IMR-90 (cell line): ENCODE measurements at regions not wholly inside any gene's neighbourhood (a gene's known extent, or its start where the extent isn't known, plus 50 kb on each side); places are given as distances from the start of the nearest gene placed in this dataset.

Experiments
- ATAC-seq: fragments of 200-7000 bp; cut with Tn5 transposase; 2 replicates; pipeline ENCODE4 v1.9.1; 2020; ENCODE audit warnings: low read depth, mild to moderate bottlenecking, moderate library complexity
- BruUV-seq: library from RNA; stranded (reverse); fragments of 400-500 nt; replicated peaks from 2 replicates; lab custom pipeline; 2021; lab: Mats Ljungman, UMichigan
- CTCF ChIA-PET: fragments of 300-600 bp; formaldehyde crosslinking; extraction: SDS; loops from one replicate; lab custom pipeline; 2021; ENCODE audit warnings: antibody characterized with exemption; lab: Yijun Ruan, JAX
- POLR2A ChIA-PET: fragments of 300-600 bp; sonication (Branson Sonifier 250); formaldehyde crosslinking; loops from one replicate; lab custom pipeline; 2022; ENCODE audit warnings: antibody characterized with exemption; ENCODE audit not compliant: unreplicated experiment; lab: Charles Lee
- DNase-seq: peaks from one replicate; pipeline ENCODE4 v3.0.0; 2013
- H2AFZ ChIP-seq: replicated peaks from 2 replicates; pipeline ENCODE3; 2013; ENCODE audit warnings: low read length, mild to moderate bottlenecking; ENCODE audit not compliant: poor library complexity
- H2AK5ac ChIP-seq: 2 replicates; pipeline ENCODE4 v1.6.1; 2013; ENCODE audit warnings: low read depth, low read length, inconsistent platforms
- H2AK9ac ChIP-seq: replicated peaks from 2 replicates; pipeline ENCODE3; 2013; ENCODE audit warnings: mild to moderate bottlenecking, low read depth, low read length, moderate library complexity; ENCODE audit not compliant: poor library complexity
- H2BK120ac ChIP-seq: 2 replicates; pipeline ENCODE4 v1.6.1; 2013; ENCODE audit warnings: low read depth, low read length, inconsistent platforms
- H2BK15ac ChIP-seq: 3 replicates; pipeline ENCODE4 v1.6.1; 2013; ENCODE audit warnings: low read depth, low read length, inconsistent platforms
- H2BK20ac ChIP-seq: 2 replicates; pipeline ENCODE4 v1.6.1; 2013; ENCODE audit warnings: low read depth, mild to moderate bottlenecking, inconsistent platforms, low read length, moderate library complexity
- H2BK5ac ChIP-seq: 2 replicates; pipeline ENCODE4 v1.6.1; 2013; ENCODE audit warnings: mild to moderate bottlenecking, low read depth, low read length, inconsistent platforms; ENCODE audit not compliant: poor library complexity, severe bottlenecking
- H3K14ac ChIP-seq: replicated peaks from 2 replicates; pipeline ENCODE4 v1.6.1; 2013; ENCODE audit warnings: low read depth, low read length, inconsistent platforms
- H3K18ac ChIP-seq: 2 replicates; pipeline ENCODE4 v1.6.1; 2013; ENCODE audit warnings: low read depth, low read length, control low read depth
- H3K23ac ChIP-seq: 2 replicates; pipeline ENCODE4 v1.6.1; 2013; ENCODE audit warnings: low read depth, low read length, inconsistent platforms
- H3K27ac ChIP-seq: 2 replicates; pipeline ENCODE4 v1.5.1; 2013; ENCODE audit warnings: mild to moderate bottlenecking, control low read depth, low read length; ENCODE audit not compliant: insufficient read depth
- H3K27me3 ChIP-seq: 2 replicates; pipeline ENCODE4 v1.6.1; 2013; ENCODE audit warnings: low read length; ENCODE audit not compliant: control insufficient read depth, insufficient read depth
- H3K36me3 ChIP-seq: 2 replicates; pipeline ENCODE4 v1.6.1; 2013; ENCODE audit warnings: low read length, mixed read lengths; ENCODE audit not compliant: control insufficient read depth, insufficient read depth
- H3K4ac ChIP-seq: 2 replicates; pipeline ENCODE4 v1.6.1; 2013; ENCODE audit warnings: low read depth, low read length, inconsistent platforms
- H3K4me1 ChIP-seq: 2 replicates; pipeline ENCODE4 v1.6.1; 2013; ENCODE audit warnings: low read length, mixed read lengths; ENCODE audit not compliant: control insufficient read depth, insufficient read depth
- H3K4me2 ChIP-seq: 2 replicates; pipeline ENCODE4 v1.6.1; 2013; ENCODE audit warnings: low read depth, mild to moderate bottlenecking, control low read depth, low read length, moderate library complexity
- H3K4me3 ChIP-seq: 2 replicates; pipeline ENCODE4 v1.5.1; 2013; ENCODE audit warnings: low read depth, mild to moderate bottlenecking, control low read depth, low read length, moderate library complexity; ENCODE audit not compliant: insufficient read depth
- H3K56ac ChIP-seq: 2 replicates; pipeline ENCODE4 v1.6.1; 2013; ENCODE audit warnings: low read length, inconsistent platforms; ENCODE audit not compliant: insufficient read depth; ENCODE audit errors: extremely low read depth
- H3K79me1 ChIP-seq, 2 experiments: 2 replicates each; pipeline ENCODE4 v1.6.1; 2013; ENCODE audit warnings: low read length in 2 of 2, inconsistent platforms in 1 of 2, low read depth in 1 of 2
- H3K9ac ChIP-seq: 2 replicates; pipeline ENCODE4 v1.6.1; 2013; ENCODE audit warnings: low read depth, low read length, control low read depth
- H3K9me1 ChIP-seq: 2 replicates; pipeline ENCODE4 v1.6.1; 2013; ENCODE audit warnings: low read length, inconsistent platforms; ENCODE audit not compliant: insufficient read depth
- H3K9me3 ChIP-seq: 2 replicates; pipeline ENCODE4 v1.6.1; 2013; ENCODE audit warnings: low read length; ENCODE audit not compliant: control insufficient read depth, insufficient read depth
- H4K20me1 ChIP-seq: 2 replicates; pipeline ENCODE4 v1.6.1; 2013; ENCODE audit warnings: low read length, inconsistent platforms; ENCODE audit not compliant: insufficient read depth
- H4K5ac ChIP-seq: 2 replicates; pipeline ENCODE4 v1.6.1; 2013; ENCODE audit warnings: mild to moderate bottlenecking, low read depth, low read length, control low read depth
- H4K8ac ChIP-seq, 2 experiments: 2 replicates each; pipeline ENCODE4 v1.6.1; 2013; ENCODE audit warnings: low read depth in 2 of 2, low read length in 2 of 2, control low read depth in 1 of 2, inconsistent platforms in 1 of 2
- H4K91ac ChIP-seq: 2 replicates; pipeline ENCODE4 v1.6.1; 2013; ENCODE audit warnings: low read depth, low read length, inconsistent platforms; ENCODE audit not compliant: insufficient read depth
- BHLHE40 ChIP-seq: fragments of 150-350 bp; IDR thresholded peaks from 2 replicates; pipeline ENCODE4 v1.6.1; 2016; ENCODE audit warnings: mild to moderate bottlenecking, low read depth, low read length
- CEBPB ChIP-seq: IDR thresholded peaks from 2 replicates; pipeline ENCODE4 v1.6.1; 2012; ENCODE audit warnings: low read depth, low read length, improper control_type of control experiment
- CHD1 ChIP-seq: IDR thresholded peaks from 2 replicates; pipeline ENCODE4 v1.6.1; 2012; ENCODE audit warnings: low read depth, low read length, improper control_type of control experiment
- FOS ChIP-seq: fragments of 150-350 bp; IDR thresholded peaks from 2 replicates; pipeline ENCODE4 v1.6.1; 2016; ENCODE audit warnings: low read depth, low read length
- MAFK ChIP-seq: IDR thresholded peaks from 2 replicates; pipeline ENCODE4 v1.6.1; 2012; ENCODE audit warnings: low read depth, low read length, improper control_type of control experiment
- MAZ ChIP-seq: IDR thresholded peaks from 2 replicates; pipeline ENCODE4 v1.6.1; 2012; ENCODE audit warnings: low read depth, mild to moderate bottlenecking, low read length, improper control_type of control experiment, moderate library complexity, borderline replicate concordance
- MXI1 ChIP-seq: IDR thresholded peaks from 2 replicates; pipeline ENCODE4 v1.6.1; 2012; ENCODE audit warnings: low read depth, mild to moderate bottlenecking, low read length, moderate library complexity, borderline replicate concordance
- NFE2L2 ChIP-seq: fragments of 150-350 bp; IDR thresholded peaks from 2 replicates; pipeline ENCODE4 v1.6.1; 2016; ENCODE audit warnings: low read depth, mild to moderate bottlenecking, low read length
- POLR2A ChIP-seq: IDR thresholded peaks from 2 replicates; pipeline ENCODE4 v1.6.1; 2012; ENCODE audit warnings: mild to moderate bottlenecking, low read depth, low read length
- RAD21 ChIP-seq: IDR thresholded peaks from 2 replicates; pipeline ENCODE4 v1.6.1; 2012; ENCODE audit warnings: low read length, improper control_type of control experiment
- RCOR1 ChIP-seq: IDR thresholded peaks from 2 replicates; pipeline ENCODE4 v1.6.1; 2012; ENCODE audit warnings: mild to moderate bottlenecking, low read length, improper control_type of control experiment; ENCODE audit not compliant: insufficient replicate concordance
- RFX5 ChIP-seq: IDR thresholded peaks from 2 replicates; pipeline ENCODE4 v1.8.0; 2012; ENCODE audit warnings: low read depth, mild to moderate bottlenecking, low read length, moderate library complexity
- dilution Hi-C: fragments of 300-500 bp; cut with HindIII; formaldehyde crosslinking; loops from one replicate; pipeline ENCODE4 v1.14.3; 2018; ENCODE audit warnings: low sequenced_read_pairs; ENCODE audit not compliant: unreplicated experiment
- in situ Hi-C: fragments of 300-500 bp; cut with MboI; formaldehyde crosslinking; loops from 3 replicates; pipeline ENCODE4 v1.14.3; 2019; ENCODE audit warnings: low sequenced_read_pairs, inconsistent platforms, mixed read lengths
- intact Hi-C: fragments of 100-400 bp; cut with micrococcal nuclease; formaldehyde crosslinking; loops from 2 replicates; pipeline ENCODE4 v1.10.0; 2022
- TF ChIP-seq, protein P1 (sequence below): fragments of 150-350 bp; IDR thresholded peaks from 2 replicates; pipeline ENCODE4 v1.6.1; 2016; ENCODE audit warnings: low read depth, mild to moderate bottlenecking, low read length, moderate library complexity, borderline replicate concordance
- TF ChIP-seq, protein P2 (sequence below): fragments of 150-350 bp; IDR thresholded peaks from 2 replicates; pipeline ENCODE4 v1.6.1; 2017; ENCODE audit warnings: mild to moderate bottlenecking, antibody characterized with exemption, low read length, low read depth
- TF ChIP-seq, protein P3 (sequence below): conservative IDR thresholded peaks from 2 replicates; pipeline ENCODE4 v1.5.1; 2012; ENCODE audit warnings: mild to moderate bottlenecking, low read depth, low read length, improper control_type of control experiment

DNA sequence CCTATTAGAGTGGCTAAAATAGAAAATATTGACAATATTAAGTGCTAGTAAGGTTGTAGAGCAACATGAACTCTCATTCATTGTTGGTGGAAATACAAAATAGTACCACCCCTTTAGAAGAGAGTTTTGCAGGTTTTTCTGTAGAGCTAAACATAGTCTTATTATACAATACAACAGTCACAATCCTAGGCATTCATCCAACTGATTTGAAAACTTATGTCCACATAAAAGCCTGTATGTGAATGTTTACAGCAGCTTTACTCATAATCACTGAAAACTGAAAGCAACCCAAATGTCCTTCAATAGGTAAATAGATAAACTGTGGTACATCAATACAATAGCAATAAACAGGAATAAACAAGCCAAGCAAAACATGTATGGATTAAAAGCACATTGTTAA lies 127.2 kb upstream of the PRNP start:
- H3K9ac ChIP-seq = no peak overlapping the region
- no peaks in the 10 kb centered on the region for H3K36me3 ChIP-seq
- DNase-seq (peak; percentile 56), ATAC-seq (no peak)
- no peak overlapping the region for H4K5ac ChIP-seq
- no peaks in the 10 kb centered on the region for H3K27me3 ChIP-seq
- no peaks in the 10 kb centered on the region for H4K20me1 ChIP-seq
- TF ChIP-seq CHD1 (no peak), NFE2L2 (no peak), FOS (no peak), MAZ (no peak), CEBPB (no peak), RCOR1 (no peak), RAD21 (no peak), MXI1 (no peak), RFX5 (no peak), POLR2A (no peak), MAFK (no peak), BHLHE40 (no peak)
- TF ChIP-seq, protein P1, sequence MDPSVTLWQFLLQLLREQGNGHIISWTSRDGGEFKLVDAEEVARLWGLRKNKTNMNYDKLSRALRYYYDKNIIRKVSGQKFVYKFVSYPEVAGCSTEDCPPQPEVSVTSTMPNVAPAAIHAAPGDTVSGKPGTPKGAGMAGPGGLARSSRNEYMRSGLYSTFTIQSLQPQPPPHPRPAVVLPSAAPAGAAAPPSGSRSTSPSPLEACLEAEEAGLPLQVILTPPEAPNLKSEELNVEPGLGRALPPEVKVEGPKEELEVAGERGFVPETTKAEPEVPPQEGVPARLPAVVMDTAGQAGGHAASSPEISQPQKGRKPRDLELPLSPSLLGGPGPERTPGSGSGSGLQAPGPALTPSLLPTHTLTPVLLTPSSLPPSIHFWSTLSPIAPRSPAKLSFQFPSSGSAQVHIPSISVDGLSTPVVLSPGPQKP = no peak
- TF ChIP-seq, protein P2, sequence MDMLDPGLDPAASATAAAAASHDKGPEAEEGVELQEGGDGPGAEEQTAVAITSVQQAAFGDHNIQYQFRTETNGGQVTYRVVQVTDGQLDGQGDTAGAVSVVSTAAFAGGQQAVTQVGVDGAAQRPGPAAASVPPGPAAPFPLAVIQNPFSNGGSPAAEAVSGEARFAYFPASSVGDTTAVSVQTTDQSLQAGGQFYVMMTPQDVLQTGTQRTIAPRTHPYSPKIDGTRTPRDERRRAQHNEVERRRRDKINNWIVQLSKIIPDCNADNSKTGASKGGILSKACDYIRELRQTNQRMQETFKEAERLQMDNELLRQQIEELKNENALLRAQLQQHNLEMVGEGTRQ = no peak
- TF ChIP-seq, protein P3, sequence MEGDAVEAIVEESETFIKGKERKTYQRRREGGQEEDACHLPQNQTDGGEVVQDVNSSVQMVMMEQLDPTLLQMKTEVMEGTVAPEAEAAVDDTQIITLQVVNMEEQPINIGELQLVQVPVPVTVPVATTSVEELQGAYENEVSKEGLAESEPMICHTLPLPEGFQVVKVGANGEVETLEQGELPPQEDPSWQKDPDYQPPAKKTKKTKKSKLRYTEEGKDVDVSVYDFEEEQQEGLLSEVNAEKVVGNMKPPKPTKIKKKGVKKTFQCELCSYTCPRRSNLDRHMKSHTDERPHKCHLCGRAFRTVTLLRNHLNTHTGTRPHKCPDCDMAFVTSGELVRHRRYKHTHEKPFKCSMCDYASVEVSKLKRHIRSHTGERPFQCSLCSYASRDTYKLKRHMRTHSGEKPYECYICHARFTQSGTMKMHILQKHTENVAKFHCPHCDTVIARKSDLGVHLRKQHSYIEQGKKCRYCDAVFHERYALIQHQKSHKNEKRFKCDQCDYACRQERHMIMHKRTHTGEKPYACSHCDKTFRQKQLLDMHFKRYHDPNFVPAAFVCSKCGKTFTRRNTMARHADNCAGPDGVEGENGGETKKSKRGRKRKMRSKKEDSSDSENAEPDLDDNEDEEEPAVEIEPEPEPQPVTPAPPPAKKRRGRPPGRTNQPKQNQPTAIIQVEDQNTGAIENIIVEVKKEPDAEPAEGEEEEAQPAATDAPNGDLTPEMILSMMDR = no peak
- no peak overlapping the region for H3K14ac ChIP-seq
- no TSS peak for BruUV-seq
- no peak overlapping the region for H3K4me2 ChIP-seq
- in situ Hi-C loops (no loop called here), dilution Hi-C loops (no loop called here), intact Hi-C loops (no loop called here)
- ChIA-PET CTCF (no interaction called here), POLR2A (no interaction called here)
- H3K79me1 ChIP-seq = no peaks in the 10 kb centered on the region
- H3K9me1 ChIP-seq = no peaks in the 10 kb centered on the region; the same call in 1 of the 2 replicates
- H2BK20ac ChIP-seq = no peak overlapping the region
- no peak overlapping the region for H2AK9ac ChIP-seq
- no peak overlapping the region for H2BK5ac ChIP-seq
- H3K27ac ChIP-seq = no peak overlapping the region
- H4K8ac ChIP-seq = no peak overlapping the region
- no peak overlapping the region for H3K18ac ChIP-seq
- no peak overlapping the region for H2BK120ac ChIP-seq
- H3K4me1 ChIP-seq = peaks cover 5% of the 10 kb centered on the region
- H2AFZ ChIP-seq = no peak overlapping the region
- H3K56ac ChIP-seq = no peak overlapping the region
- no peak overlapping the region for H4K91ac ChIP-seq
- H3K4ac ChIP-seq = no peak overlapping the region
- no peak overlapping the region for H2BK15ac ChIP-seq
- H2AK5ac ChIP-seq = no peak overlapping the region
- no peak overlapping the region for H3K23ac ChIP-seq
- H3K9me3 ChIP-seq = no peaks in the 10 kb centered on the region
- H3K4me3 ChIP-seq = no peak overlapping the region
